NCI-H1436 treated with DMSO at 0.1 percent for 48 hours (cell line): ENCODE measurements at regions not wholly inside any gene's neighbourhood (a gene's known extent, or its start where the extent isn't known, plus 50 kb on each side); places are given as distances from the start of the nearest gene placed in this dataset.

Experiments
- DNase-seq: peaks from one replicate; lab custom pipeline; 2025; lab: John Stamatoyannopoulos, UW

DNA sequence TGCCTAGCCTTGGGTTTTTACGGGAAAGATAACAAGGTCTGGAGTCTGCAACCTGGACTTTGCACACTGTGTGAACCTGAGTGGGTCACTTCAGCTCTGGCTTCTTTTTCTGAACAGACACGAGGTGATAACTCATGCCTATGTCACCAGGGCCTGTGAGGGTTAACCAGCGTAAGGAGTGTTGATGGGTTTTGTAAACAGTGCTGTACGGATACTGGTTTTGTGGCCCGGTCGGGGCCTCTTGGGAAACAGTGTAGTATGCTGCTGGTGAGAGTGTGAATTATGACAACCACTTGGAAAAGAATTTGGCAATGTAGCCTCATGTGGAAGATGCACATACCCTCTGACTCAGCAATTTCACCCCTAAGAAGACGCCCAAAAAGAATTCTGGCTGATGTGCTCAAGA lies 266.8 kb downstream of the MN1 start:
- DNase-seq = no peak

DNA sequence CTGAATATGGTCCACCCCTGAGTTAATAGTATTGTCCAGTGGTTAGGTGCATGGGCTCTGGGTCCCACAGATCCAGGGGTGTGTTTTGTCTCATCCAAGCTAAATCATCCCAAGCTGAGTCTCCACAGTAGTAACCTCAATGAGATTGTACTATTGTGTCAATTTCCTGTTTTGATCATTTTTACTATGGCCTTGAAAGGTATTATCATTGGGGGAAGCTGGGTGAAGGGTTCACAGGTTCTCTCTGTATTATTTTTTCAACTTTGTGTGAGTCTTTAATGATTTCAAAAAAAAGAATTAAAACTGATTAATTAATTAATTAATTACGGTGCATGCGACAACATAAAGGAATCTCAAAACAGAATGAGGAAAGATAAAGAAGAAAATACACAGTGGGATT lies 266.1 kb downstream of the MN1 start:
- no peak for DNase-seq

DNA sequence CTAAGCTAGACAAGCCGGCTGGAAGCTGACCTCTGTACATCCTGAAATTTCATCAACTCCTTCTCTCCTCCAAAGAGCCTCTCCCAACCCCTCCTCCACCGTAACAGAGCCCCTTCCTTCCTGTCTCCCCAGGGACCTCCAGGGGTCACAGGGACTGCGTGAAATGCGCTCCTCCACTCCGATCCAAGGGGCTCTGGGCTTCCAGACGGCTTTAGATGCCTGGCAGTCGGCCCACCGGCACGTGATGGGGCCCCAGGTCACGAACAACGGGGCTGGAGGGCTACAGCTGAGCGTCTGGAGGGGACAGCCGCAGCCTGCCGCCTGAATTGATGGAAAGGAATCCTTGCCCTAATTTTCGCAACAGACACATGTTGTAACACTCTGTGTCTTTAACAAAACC lies 264.1 kb downstream of the MN1 start:
- DNase-seq = no peak

GRCh38 chr22:27538666-27539065 lies 262.9 kb downstream of the MN1 start:
- no peak for DNase-seq

GRCh38 chr22:27540247-27540646 lies 261.3 kb downstream of the MN1 start:
- DNase-seq = no peak

DNA sequence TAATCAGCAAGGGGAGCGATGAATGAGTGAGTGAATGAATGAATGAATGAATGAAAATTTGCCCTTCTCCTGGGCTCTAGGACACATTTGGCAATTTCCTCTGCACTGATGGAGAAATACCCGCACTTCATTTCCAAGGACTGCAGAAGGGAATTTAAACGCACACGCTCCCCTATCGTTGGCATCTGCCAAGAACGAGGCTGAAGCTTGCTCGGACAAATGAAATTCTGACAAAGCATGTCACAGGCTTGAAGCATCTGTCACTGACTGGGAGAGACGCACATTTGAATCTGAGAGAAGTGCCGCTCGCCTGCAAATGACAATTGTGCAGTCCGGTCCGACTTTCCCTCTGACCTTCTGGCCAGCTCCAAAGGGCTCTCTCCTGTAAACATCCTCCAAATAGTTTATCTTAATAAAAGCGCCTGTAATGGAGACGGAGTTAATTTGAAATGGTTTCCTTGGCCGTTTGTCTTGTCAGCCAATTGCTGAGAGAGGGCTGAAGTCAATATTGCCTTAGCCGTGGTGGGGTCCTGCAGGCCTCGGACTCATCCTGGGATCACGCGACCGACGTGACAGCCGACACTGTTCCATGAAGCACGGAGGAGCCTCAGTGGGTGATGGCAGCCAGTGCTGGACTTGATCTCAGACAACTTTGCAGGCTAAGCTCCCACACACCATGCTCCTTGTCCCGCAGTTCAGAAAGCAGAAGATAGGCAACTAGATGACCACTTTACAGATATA lies 260.7 kb downstream of the MN1 start:
- DNase-seq = no peak

GRCh38 chr22:27541836-27542235 lies 259.7 kb downstream of the MN1 start:
- DNase-seq = no peak

GRCh38 chr22:27542602-27543001 lies 259.0 kb downstream of the MN1 start:
- peak; percentile 25 for DNase-seq

- DNase-seq = no peak
These were observed 258.1 kb downstream of the MN1 start for GRCh38 chr22:27543460-27543859.

DNA sequence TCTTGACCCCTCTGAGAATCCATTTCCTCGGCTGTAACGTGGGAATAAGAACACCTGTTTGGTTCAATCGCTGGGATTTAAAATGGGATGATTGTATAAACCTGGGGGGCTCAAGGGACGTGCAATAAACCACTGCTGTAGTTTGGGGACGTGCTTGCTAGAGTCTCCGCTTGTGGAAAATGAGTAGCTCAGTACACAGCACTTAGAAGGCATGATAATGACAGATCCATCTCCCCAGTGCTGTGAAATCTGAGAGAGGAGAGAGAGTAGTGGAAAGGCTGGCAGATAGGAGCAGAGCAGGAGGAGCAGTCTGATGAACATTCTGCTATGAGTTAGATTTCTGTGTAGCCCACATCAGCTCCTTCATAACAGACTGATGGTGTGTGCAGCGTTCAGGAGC lies 256.5 kb downstream of the MN1 start:
- no peak for DNase-seq

- DNase-seq = no peak
These were observed 255.2 kb downstream of the MN1 start for GRCh38 chr22:27546157-27546935.

DNA sequence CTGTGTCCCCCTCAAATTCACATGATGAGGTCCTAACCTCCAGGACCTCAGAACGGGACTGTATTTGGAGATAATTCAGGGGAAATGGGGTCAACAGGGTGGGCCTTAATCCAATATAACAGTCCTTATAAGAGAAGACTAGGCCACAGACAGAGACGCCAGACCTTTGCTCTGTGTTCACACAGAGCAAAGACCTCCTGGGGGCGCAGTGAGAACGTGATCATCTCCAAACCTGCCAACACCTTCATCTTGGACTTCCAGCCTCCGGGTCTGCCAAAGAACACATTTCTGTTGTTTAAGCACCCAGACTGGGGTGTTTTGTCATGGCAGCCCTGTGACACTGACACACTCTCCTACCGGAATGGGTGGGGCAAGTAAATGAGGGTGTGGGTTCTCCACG lies 250.2 kb downstream of the MN1 start:
- no peak for DNase-seq

DNA sequence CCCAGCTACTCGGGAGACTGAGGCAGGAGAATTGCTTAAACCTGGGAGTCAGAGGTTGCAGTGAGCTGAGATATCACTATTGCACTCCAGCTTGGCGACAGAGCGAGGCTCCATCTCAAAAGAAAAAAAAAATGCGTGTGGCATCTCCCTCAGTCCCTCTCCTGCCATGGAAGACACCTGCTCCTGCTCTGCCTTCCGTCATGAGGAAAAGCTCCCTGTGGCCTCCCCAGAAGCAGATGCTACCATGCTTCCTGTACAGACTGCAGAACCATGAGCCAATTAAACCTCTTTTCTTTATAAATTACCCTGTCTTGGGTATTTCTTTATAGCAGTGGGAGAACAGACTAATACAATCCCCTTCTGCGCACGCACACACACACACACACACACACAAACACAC lies 249.4 kb downstream of the MN1 start:
- DNase-seq = no peak

DNA sequence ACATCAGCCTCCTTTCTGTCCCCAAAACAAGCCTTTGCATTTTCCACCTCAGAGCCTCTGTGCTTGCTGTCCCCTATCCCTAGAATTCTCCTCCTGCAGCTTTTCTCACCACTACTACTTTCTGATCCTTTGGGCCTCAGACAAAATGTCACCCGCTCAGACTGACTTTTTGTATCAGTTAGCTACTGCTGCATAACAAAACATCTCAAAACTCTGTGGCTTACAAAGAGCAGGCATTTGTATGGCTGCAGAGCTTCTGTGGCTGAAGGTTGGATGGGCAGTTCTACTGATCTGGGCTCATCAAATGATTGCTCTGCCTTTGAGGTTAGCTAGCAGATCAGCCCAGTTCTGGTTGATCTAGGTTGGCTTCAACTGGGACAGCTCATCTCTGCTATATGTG lies 248.7 kb downstream of the MN1 start:
- DNase-seq = no peak

GRCh38 chr22:27554106-27554811 lies 247.3 kb downstream of the MN1 start:
- no peak for DNase-seq

DNA sequence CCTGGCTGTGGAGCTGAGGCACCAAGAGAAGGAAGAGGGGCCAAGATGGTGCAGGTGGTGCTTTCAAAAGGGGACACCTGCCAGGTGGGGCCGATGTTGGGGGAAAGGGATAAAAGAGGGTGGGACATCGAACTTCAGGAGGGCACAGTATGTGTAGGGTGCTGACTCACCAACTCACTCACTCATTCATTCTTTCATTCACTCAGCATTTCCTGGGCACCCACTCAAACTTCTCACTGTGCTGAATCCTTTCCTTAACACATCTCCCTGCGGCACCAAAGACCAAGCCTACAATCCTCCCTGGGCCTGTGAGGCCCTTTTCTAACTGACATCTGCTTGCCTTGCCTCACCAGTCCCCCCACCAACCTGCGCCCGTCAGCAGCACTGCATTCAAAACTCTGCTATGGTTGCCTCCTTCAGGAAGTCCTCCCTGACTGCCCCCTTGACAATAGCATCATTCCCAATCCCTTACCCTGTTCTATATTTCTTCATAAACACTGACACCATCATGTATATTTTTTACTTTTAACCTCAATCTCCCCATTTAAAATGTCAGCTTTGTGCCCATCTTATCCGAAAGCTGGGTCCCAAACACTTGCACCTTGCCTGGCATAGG lies 246.6 kb downstream of the MN1 start:
- no peak for DNase-seq

DNA sequence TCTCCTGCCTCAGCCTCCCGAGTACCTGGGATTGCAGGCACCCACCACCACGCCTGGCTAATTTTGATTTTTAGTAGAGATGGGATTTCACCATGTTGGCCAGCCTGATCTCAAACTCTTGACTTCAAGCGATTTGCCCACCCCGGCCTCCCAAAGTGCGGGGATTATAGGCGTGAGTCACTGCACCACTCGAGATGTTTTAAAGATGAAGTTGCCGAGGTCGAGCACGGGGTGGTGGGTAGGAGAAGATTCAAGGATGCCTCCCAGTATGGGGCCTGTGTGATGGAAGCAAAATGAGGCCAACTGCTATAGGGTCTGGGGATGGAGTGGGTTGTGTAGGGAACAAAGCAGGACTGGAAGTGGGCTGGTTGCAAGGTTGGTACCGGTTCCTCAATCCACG lies 245.2 kb downstream of the MN1 start:
- no peak for DNase-seq

DNA sequence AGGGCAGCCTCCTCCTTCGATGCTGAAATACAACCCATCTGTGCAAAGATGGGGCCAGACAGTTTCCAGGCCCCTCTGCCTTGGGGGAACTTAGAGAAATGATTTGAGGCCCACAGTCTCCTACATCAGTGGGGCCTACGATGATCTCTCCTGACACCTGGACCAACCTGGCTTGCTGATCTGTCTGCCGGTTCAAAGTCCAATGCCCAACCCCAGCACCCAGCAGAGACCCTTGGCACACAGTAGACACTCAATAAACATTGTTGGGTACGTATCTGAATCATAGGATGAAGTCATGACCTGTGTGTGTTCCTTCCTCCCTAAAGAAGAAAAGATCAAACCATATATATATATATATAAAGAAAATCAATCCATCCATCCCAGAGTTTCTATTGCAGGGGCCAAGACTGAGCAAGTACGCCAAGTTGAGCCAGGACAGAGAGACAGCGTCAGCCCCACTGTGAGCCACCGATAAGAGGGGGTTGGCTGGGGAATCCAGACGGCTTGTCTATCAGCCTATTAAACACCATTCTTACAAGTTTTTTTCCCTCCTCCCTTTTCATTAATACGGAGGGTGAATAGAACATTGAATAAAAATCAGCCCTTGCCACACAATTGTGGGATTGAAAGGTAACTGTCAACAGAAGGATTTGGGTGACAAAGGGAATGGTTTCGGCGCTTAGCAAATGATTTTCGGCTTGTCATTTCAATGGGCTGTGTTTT lies 244.1 kb downstream of the MN1 start:
- DNase-seq = no peak

- no peak for DNase-seq
These were observed 242.7 kb downstream of the MN1 start for GRCh38 chr22:27558658-27559371.

DNA sequence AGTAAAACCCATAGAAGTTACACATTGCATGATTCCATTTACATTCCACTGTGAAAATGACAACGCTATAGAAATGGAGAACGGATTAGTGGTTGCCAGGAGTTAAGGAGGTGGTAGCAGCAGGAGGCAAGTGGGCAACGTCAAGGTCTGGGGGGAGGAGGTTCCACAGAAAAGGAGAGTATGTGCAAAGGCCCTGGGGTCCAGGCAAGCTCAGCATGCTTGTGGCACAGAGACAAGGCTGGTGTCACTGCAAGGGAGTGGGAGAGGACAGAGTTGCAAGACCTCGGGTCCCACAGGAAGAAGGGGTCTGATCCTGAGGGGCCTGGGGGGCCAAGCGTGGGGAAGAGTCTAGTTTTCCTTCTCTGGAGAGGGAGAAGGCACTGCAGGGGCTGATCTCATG lies 240.8 kb downstream of the MN1 start:
- no peak for DNase-seq

GRCh38 chr22:27561286-27561904 lies 240.2 kb downstream of the MN1 start:
- DNase-seq = no peak
